ENCODE measurements at regions not wholly inside any gene's neighbourhood (a gene's known extent, or its start where the extent isn't known, plus 50 kb on each side); places are given as distances from the start of the nearest gene placed in this dataset.

DNA sequence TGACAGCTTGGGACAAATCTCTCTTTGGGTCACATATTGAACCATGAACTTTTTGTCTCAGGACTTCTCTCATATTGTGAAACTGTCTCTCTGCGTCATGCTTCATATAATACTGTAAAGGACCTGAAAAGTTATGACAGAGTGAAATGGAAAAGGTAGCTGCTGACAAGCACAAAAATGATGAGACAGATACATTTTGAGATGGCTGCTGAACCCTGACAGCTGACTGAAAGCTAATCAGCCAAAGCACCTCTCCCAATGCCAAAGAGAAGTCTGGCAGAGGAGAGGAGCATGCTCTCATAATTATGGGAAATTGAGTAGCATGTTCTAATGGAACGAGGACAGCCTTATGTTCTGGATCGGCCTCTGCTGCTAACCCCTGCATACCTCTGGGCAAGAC, 873.4 kb upstream of the ADGRL3 start:
- TF ChIP-seq POLR2A (IDR thresholded peaks at IDR 0.05; ENCODE audit: low read length) (no peak), GATA1 (IDR thresholded peaks at IDR 0.05; ENCODE audit: low read depth, low read length) (no peak)

Data from erythroblast (primary cell).